ENCODE measurements at regions not wholly inside any gene's neighbourhood (a gene's known extent, or its start where the extent isn't known, plus 50 kb on each side); places are given as distances from the start of the nearest gene placed in this dataset.
A peak's percentile ranks its signal among the peaks of the same experiment; 100 is the strongest.
"Not testable (repeated sequence)": the region's sequence is repeated elsewhere in the genome, so short reads cannot be mapped to it uniquely, and the experiment has no call there.

GRCh38 chr14:65832431-65833266 is 420.1 kb downstream of the FUT8 start:
- DNase-seq: no peak
- ATAC-seq (ENCODE audit: poor library complexity): no peak
- intact Hi-C loops (cut with DNase I): no loop called here

DNA sequence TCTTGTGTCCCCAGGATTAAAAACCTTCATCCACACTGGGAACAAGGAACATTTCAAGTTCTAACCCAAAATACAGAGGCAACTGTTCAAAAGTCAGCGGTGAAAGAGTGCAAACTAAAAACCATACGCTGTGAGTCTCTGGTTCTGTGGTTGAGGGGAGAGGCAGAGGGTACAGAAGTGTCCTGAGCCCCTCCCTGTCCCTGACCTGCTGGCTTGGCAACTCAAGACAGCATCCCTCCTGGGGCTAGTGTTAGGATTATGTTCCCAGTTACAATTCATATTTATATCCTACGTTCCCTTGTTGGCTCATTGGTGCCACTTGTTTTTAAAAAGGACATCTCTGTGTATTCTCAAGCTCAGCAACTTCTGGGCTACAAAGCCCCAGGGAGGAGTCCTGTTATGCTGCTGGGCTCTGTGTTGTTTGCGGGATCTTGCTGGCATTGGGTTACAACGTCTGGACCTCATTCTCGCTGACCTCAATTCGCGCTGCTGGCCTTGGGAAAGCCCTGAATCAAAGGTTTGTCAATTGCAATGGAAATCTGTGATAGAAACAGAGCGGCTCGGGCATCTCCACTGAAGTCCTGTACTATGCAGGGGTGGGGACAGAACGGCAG is 420.8 kb downstream of the FUT8 start:
- ATAC-seq (ENCODE audit: poor library complexity) (peak; percentile 34), DNase-seq (no peak)
- intact Hi-C loops (cut with DNase I): no loop called here

DNA sequence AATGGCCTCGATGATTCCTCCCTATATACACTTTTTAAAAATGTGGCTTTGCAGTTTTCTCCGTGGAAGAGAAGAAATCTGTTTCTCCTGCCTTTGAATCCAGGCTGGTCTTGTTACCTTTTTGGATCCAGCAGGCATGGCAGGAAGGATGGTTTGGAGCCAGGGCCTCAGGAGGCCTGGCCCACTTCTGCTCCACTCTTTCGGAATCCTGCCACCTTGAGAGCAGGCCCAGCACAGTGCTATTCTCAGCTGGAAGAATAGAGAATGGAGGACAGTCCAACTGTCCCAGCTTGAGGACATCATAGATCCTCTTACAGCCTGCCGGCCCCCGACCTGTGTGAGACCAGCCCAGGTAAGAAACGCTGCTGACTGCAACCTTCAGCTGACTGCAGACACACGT is 421.5 kb downstream of the FUT8 start:
- intact Hi-C loops (cut with DNase I): no loop called here
- no peak for DNase-seq
- no peak for ATAC-seq (ENCODE audit: poor library complexity)

GRCh38 chr14:65834812-65835211 is 422.3 kb downstream of the FUT8 start:
- no peak for ATAC-seq (ENCODE audit: poor library complexity)
- intact Hi-C loops (cut with DNase I): no loop called here
- DNase-seq: no peak

DNA sequence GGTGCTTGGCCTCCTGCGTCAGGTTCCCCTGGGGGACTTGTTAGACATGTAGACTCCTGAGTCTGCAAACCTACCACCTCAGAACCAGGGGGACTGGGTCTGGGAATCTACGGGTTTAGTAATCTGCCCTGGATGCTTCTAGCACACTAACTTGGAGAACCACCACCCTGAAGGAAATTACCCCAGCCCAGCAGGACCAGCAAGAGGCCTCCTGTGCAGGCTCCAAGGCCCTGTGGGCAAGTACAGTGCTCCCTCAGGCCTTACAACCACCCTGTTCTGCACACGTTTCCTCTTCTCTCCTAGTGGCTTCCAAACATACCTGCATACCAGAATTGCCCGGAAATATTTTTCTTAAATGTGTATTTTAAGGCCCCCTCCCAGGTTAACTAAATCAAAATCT is 423.0 kb downstream of the FUT8 start:
- DNase-seq (no peak), ATAC-seq (ENCODE audit: poor library complexity) (no peak)
- intact Hi-C loops (cut with DNase I): no loop called here

- DNase-seq (no peak), ATAC-seq (ENCODE audit: poor library complexity) (no peak)
- intact Hi-C loops (cut with DNase I): no loop called here
Measured at GRCh38 chr14:65838565-65838964, 426.0 kb downstream of the FUT8 start.

- ATAC-seq (ENCODE audit: poor library complexity) (peak; percentile 86), DNase-seq (no peak)
- intact Hi-C loops (cut with DNase I): no loop called here
Measured at GRCh38 chr14:65840118-65840751, 427.7 kb downstream of the FUT8 start.

DNA sequence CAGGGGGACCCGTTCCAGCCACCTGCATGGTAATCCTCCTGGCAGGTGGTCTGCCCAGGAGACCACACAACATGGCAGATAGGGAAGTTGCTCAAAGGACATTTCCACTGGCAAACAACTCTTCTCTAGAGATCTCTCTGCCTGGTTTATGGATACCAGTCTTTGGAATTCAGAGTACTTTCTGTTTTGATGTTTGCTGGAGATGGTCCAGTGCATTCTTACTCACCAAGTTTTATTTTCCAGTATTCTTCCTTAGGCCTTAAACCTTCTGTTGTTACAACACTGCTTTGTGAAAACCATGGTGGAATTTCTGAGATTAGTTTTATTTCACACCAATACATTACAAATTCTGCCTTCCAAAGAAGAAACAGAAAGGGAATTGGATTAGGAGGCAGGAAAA is 428.3 kb downstream of the FUT8 start:
- no peak for ATAC-seq (ENCODE audit: poor library complexity)
- intact Hi-C loops (cut with DNase I): no loop called here
- DNase-seq: no peak

DNA sequence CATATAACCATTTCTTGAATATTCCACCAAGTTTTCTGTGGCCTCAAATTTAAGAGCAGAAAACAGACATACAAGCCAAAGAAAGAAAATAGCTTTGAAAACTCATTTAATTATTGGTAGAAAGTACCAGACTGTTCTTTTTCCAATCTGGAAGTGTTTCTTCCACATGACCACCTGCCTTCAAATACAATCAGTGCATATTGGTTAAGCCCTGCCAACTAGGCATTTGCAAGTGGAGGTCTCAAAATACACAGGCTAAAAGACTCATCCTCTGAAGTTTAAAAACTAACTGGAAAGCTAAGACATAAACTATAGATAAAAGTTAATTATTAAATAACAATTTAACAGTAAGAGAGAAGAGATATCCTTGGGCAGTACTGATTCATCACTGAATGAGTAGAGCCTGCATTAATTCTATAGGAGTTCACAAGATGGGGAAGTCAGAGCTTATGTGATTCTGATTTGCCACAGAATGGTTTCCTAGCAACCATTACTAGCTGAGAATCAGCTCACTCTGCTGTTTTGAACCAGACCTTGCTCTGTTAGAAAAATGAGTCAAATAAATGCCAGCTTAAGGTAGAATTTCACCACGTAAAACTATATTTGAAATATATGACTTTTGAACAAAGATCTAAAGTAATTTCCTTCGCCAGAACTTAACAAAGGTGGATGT is 433.8 kb downstream of the FUT8 start:
- ATAC-seq (ENCODE audit: poor library complexity) (no peak), DNase-seq (no peak)
- intact Hi-C loops (cut with DNase I): no loop called here

DNA sequence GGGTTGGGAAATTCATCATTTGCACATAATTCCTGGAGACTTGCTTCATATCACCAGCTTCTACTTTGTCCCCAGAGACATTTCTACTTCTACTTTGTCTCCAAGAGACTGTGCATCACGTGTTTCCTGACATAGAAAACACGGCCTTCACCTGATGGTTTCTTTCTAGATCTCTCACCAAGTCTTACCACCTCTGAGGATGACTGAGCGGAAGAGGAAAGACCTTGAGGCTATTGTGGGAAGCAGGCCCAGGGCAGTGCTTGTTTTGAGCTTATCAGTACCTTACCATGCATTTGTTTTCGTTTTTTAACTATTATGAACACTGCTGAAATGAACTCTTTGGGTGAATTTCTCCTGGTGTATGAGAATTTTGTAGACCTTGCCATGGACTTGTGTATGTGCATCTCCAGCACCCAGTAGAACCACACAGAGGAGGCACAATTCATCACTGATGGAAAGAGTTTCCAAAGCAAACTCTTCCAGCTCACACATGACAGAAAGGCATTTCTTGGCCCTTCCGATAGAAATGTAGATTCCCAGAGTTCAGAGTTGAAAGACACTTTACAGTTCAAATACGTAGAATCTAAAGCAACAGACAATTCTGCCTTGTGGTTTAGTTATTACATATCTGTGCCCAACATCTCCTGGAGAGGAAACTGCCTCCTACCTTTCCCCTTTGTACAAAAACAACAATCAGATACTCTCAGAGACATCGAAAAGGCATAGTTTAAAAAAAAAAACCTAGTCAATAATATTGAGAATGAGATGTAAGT is 434.7 kb downstream of the FUT8 start:
- intact Hi-C loops (cut with DNase I): no loop called here
- no peak for ATAC-seq (ENCODE audit: poor library complexity)

GRCh38 chr14:65847931-65848330 is 435.4 kb downstream of the FUT8 start:
- intact Hi-C loops (cut with DNase I); ATAC-seq (ENCODE audit: poor library complexity); DNase-seq: not testable (repeated sequence)

More for the DNA sequence above, 434.7 kb downstream of the FUT8 start:
- no peak for DNase-seq

DNA sequence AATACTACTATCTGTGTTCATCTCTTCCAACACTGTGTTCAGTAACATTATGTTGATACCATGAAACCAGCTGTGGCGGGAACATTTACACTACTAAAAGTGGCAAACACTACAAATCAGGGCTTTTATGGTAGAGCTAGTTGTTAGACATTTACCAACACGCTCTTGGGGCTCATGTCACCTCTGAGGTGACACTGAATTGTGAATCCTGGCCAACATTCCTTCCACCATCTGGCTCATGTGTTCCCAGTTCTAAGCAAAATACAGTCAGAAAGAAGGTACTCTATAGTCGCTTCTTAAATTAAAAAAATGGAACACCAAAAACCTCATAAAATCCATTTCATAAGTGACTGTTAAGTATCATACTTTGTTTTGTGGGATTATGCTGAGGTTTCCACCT is 436.6 kb downstream of the FUT8 start:
- ATAC-seq (ENCODE audit: poor library complexity): no peak
- no peak for DNase-seq
- intact Hi-C loops (cut with DNase I): no loop called here

GRCh38 chr14:65849558-65849957 is 437.0 kb downstream of the FUT8 start:
- ATAC-seq (ENCODE audit: poor library complexity): no peak
- no peak for DNase-seq
- intact Hi-C loops (cut with DNase I): no loop called here

- DNase-seq: no peak
- ATAC-seq (ENCODE audit: poor library complexity): no peak
- intact Hi-C loops (cut with DNase I): no loop called here
Measured at GRCh38 chr14:65850429-65851135, 438.1 kb downstream of the FUT8 start.

DNA sequence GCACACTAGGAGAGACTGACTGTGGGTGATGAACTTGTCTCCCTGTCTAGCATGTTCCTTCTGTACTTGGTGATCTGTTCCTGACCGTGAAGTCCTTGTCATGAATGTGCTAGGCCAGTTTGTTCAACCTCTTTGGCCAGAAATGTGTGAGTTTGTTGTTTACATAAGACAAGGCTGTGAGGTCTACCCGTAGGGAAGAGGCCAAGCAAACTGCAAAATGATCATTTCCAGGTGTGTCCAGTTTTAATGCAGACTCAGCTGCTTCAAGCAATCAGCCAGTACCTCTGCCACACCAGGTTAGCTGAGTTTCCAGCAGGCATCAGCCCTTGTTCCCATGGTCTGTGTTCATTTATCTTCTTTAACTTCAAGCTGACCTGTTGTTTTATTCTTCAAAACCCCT is 440.2 kb downstream of the FUT8 start:
- ATAC-seq (ENCODE audit: poor library complexity) (no peak), DNase-seq (no peak)
- intact Hi-C loops (cut with DNase I): no loop called here

DNA sequence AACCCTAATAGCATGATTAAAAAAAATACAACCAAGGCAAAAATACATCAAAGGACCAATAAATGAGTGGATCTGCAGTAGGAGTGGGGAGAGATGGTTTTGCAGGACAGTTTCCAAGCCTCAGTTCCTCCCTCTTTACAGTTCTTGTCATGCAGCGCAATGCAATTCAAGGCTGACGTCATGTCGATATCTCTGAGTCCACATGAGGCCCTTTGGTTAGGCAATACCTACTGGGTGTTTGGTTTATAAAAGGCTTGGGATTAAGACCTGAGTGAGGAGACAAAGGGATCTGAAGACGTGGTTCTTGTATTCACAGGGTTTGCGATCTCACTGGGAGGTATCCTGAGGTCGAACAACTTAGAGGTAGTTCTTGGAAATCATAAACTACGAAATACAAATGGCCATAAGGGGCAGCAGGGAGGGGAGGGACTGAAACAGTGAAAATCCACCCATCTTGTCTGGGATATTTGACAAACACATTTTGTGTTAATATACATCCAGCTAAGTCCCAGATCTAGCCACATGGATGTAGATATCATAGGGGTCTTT is 441.0 kb downstream of the FUT8 start:
- intact Hi-C loops (cut with DNase I): no loop called here
- no peak for DNase-seq
- ATAC-seq (ENCODE audit: poor library complexity): no peak

DNA sequence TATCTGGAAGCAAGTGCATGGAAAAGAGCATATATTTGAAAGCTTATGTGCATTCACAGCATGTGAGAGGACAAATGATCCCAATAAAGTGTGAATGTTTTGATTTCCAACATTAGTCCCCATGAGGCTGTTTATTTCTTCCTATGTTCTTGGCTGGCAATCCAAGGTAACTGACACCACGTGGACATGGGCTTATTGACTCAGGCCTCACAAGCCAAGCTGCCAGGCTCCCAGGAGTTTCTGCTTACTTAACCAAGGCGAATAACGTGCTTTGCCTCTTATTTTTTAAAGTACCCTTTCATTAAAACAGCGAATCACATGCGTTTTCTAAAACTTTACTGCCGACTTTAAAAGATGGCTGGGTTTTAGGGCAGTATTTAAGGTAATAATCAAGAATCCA is 441.7 kb downstream of the FUT8 start:
- DNase-seq (no peak), ATAC-seq (ENCODE audit: poor library complexity) (no peak)
- intact Hi-C loops (cut with DNase I): no loop called here

Data from Right ventricle myocardium superior (tissue), 1 donor.